Cardiac fibroblast (primary cell): ENCODE measurements at regions not wholly inside any gene's neighbourhood (a gene's known extent, or its start where the extent isn't known, plus 50 kb on each side); places are given as distances from the start of the nearest gene placed in this dataset.

ENCODE experiments used
- DNase-seq, 2 donors: peaks; one replicate each; pipeline versions ENCODE4 v3.0.0 to v3.0.0-alpha.2; 2010; ENCODE audit warnings: low read depth in 2 of 2
- H3K4me3 ChIP-seq, 2 donors: replicated peaks in 1 of 2; 1 replicate in 1 of 2; 2 replicates in 1 of 2; pipeline ENCODE4 v1.5.1; 2011; ENCODE audit warnings: low read depth in 2 of 2, low read length in 2 of 2, mild to moderate bottlenecking in 2 of 2, moderate library complexity in 1 of 2
- CTCF ChIP-seq: IDR thresholded peaks from one replicate; pipeline ENCODE4 v1.5.1; 2011; ENCODE audit warnings: low read depth, mild to moderate bottlenecking, low read length, inconsistent platforms

- TF ChIP-seq CTCF, result no peak
- no peak for DNase-seq
- no peak overlapping the region for H3K4me3 ChIP-seq
These were observed 85.5 kb upstream of the CNKSR3 start for GRCh38 chr6:154596009-154596408.

DNA sequence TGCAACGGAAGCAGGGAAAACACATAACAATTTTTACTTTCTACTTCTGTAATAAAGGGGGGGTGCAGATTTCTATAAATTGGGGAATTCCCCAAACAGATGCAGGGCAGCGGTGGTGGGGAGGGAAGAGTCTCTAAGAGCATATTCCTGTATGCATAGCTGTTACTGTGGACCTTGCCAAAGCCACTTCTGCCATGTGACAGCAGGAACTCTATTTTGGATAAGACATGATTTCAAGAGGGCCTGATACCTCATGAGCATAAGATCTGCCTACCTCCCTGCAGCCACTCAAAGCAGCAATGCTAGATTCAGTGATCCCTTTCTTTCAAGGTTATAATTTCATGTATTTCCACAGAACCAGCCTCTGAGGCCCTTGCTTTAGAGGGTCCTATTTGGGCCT, 86.2 kb upstream of the CNKSR3 start:
- no peak for DNase-seq
- no peak overlapping the region for H3K4me3 ChIP-seq
- TF ChIP-seq CTCF, result no peak

- TF ChIP-seq CTCF, result no peak
- H3K4me3 ChIP-seq, result no peak overlapping the region
- no peak for DNase-seq
These were observed 87.9 kb upstream of the CNKSR3 start for GRCh38 chr6:154598399-154598798.

- no peak overlapping the region for H3K4me3 ChIP-seq
- no peak for TF ChIP-seq CTCF
- peak in 1 of 2 donors; percentile 18 for DNase-seq
These were observed 91.8 kb upstream of the CNKSR3 start for GRCh38 chr6:154602296-154602695.

GRCh38 chr6:154602708-154603107, 92.2 kb upstream of the CNKSR3 start:
- H3K4me3 ChIP-seq, result no peak overlapping the region
- TF ChIP-seq CTCF, result no peak
- DNase-seq, result peak in 1 of 2 donors; percentile 28

- TF ChIP-seq CTCF, result no peak
- no peak for DNase-seq
- no peak overlapping the region for H3K4me3 ChIP-seq
These were observed 93.6 kb upstream of the CNKSR3 start for GRCh38 chr6:154604119-154604518.

- no peak overlapping the region for H3K4me3 ChIP-seq
- TF ChIP-seq CTCF, result no peak
- no peak for DNase-seq
These were observed 94.8 kb upstream of the CNKSR3 start for GRCh38 chr6:154605178-154605881.
